GM12878 (cell line): ENCODE measurements at regions not wholly inside any gene's neighbourhood (a gene's known extent, or its start where the extent isn't known, plus 50 kb on each side); places are given as distances from the start of the nearest gene placed in this dataset.

Experiments used
- ATAC-seq: fragments of 200-7000 bp; cut with Tn5 transposase; 3 replicates; pipeline ENCODE4 v1.9.1; 2020; ENCODE audit warnings: mild to moderate bottlenecking, moderate library complexity
- BruUV-seq: library from RNA; stranded (reverse); fragments of 400-500 nt; replicated peaks from 2 replicates; lab custom pipeline; 2021; lab: Mats Ljungman, UMichigan
- CTCF ChIA-PET: fragments of 300-600 bp; sonication (Branson Sonifier 250); formaldehyde crosslinking; extraction: SDS; loops from one replicate; lab custom pipeline; 2021; ENCODE audit warnings: inconsistent platforms; lab: Yijun Ruan, JAX
- POLR2A ChIA-PET: fragments of 350-600 bp; formaldehyde crosslinking; extraction: SDS; loops from one replicate; lab custom pipeline; 2021; ENCODE audit warnings: inconsistent platforms; lab: Charles Lee
- RAD21 ChIA-PET: fragments of 300-600 bp; sonication (Branson Sonifier 250); formaldehyde crosslinking; loops from one replicate; lab custom pipeline; 2023; ENCODE audit warnings: antibody characterized with exemption; ENCODE audit not compliant: unreplicated experiment; lab: Charles Lee
- SMC1A ChIA-PET: fragments of 300-600 bp; sonication (Branson Sonifier 250); formaldehyde crosslinking; loops from one replicate; lab custom pipeline; 2023; ENCODE audit not compliant: unreplicated experiment, uncharacterized antibody; lab: Charles Lee
- DNase-seq: peaks from one replicate; pipeline ENCODE4 v3.0.0-alpha.2; 2011; ENCODE audit warnings: low read depth, low spot score
- FAIRE-seq: peaks from 3 replicates; lab custom pipeline; 2011; peaks lifted over from hg19 to GRCh38; lab: Jason Lieb, UNC
- H2AFZ ChIP-seq: 2 replicates; pipeline ENCODE4 v1.6.0; 2011; ENCODE audit warnings: low read depth, low read length, control low read depth; ENCODE audit not compliant: control insufficient read depth
- H3K27ac ChIP-seq: 2 replicates; pipeline ENCODE4 v1.5.1; 2011; ENCODE audit warnings: control low read depth; ENCODE audit not compliant: control insufficient read depth, insufficient read depth
- H3K27me3 ChIP-seq, 2 experiments: replicated peaks in 1 of 2; 2 replicates each; pipeline versions ENCODE4 v1.6.0 to v1.6.1; 2011; ENCODE audit warnings: low read length in 1 of 2; ENCODE audit not compliant: control insufficient read depth in 2 of 2, insufficient read depth in 2 of 2
- H3K36me3 ChIP-seq, 2 experiments: 2 replicates each; pipeline ENCODE4 v1.5.1; 2011; ENCODE audit warnings: low read length in 1 of 2; ENCODE audit not compliant: control insufficient read depth in 2 of 2, insufficient read depth in 2 of 2
- H3K4me1 ChIP-seq: 2 replicates; pipeline ENCODE4 v1.6.1; 2011; ENCODE audit warnings: mild to moderate bottlenecking, low read length, moderate library complexity, mixed read lengths; ENCODE audit not compliant: control insufficient read depth, insufficient read depth
- H3K4me2 ChIP-seq: 2 replicates; pipeline ENCODE4 v1.6.0; 2011; ENCODE audit warnings: control low read depth; ENCODE audit not compliant: control insufficient read depth, insufficient read depth
- H3K4me3 ChIP-seq: fragments of 200-600 bp; sonication (generic); 2 replicates; pipeline ENCODE4 v1.5.1; 2016
- H3K79me2 ChIP-seq: 2 replicates; pipeline ENCODE4 v1.6.0; 2011; ENCODE audit warnings: low read length; ENCODE audit not compliant: control insufficient read depth, insufficient read depth
- H3K9ac ChIP-seq: 2 replicates; pipeline ENCODE4 v1.8.0; 2011; ENCODE audit warnings: low read length, control low read depth, mixed read lengths; ENCODE audit not compliant: control insufficient read depth, insufficient read depth
- H3K9me3 ChIP-seq: replicated peaks from 3 replicates; pipeline ENCODE4 v1.5.1; 2011; ENCODE audit warnings: mild to moderate bottlenecking, low read length; ENCODE audit not compliant: control insufficient read depth, insufficient read depth
- H4K20me1 ChIP-seq: 2 replicates; pipeline ENCODE4 v1.6.0; 2011; ENCODE audit not compliant: control insufficient read depth, insufficient read depth
- ATF3 ChIP-seq: IDR thresholded peaks from 2 replicates; pipeline ENCODE4 v1.6.1; 2011; ENCODE audit warnings: low read depth, mild to moderate bottlenecking, low read length, moderate library complexity, borderline replicate concordance; ENCODE audit errors: extremely low read depth
- CBFB ChIP-seq: IDR thresholded peaks from 2 replicates; pipeline ENCODE4 v1.6.1; 2016; ENCODE audit warnings: antibody characterized with exemption, low read depth
- CBX5 ChIP-seq: sonication (generic); IDR thresholded peaks from 2 replicates; pipeline ENCODE4 v1.6.1; 2016; ENCODE audit warnings: low read depth, moderate library complexity, mild to moderate bottlenecking, inconsistent platforms
- E2F4 ChIP-seq: IDR thresholded peaks from 2 replicates; pipeline ENCODE4 v1.6.1; 2012; ENCODE audit warnings: low read depth, low read length, improper control_type of control experiment
- KDM1A ChIP-seq: fragments of 200-600 bp; sonication (generic); IDR thresholded peaks from 2 replicates; pipeline ENCODE4 v1.6.1; 2016; ENCODE audit warnings: borderline replicate concordance
- RAD21 ChIP-seq: IDR thresholded peaks from 2 replicates; pipeline ENCODE4 v1.6.1; 2011; ENCODE audit warnings: mild to moderate bottlenecking, low read depth, low read length, moderate library complexity; ENCODE audit not compliant: insufficient read depth
- SMC3 ChIP-seq: IDR thresholded peaks from 2 replicates; pipeline ENCODE4 v1.6.1; 2011; ENCODE audit warnings: low read length, improper control_type of control experiment, borderline replicate concordance
- TCF12 ChIP-seq: IDR thresholded peaks from 2 replicates; pipeline ENCODE4 v1.6.1; 2011; ENCODE audit warnings: low read depth, mild to moderate bottlenecking, low read length
- TCF7 ChIP-seq: IDR thresholded peaks from 2 replicates; pipeline ENCODE4 v1.6.1; 2014; ENCODE audit warnings: antibody characterized with exemption, borderline replicate concordance
- ZBTB40 ChIP-seq: fragments of 450-650 bp; IDR thresholded peaks from 2 replicates; pipeline ENCODE4 v1.6.1; 2016; ENCODE audit warnings: mild to moderate bottlenecking, moderate library complexity, borderline replicate concordance
- ZNF207 ChIP-seq: fragments of 450-650 bp; IDR thresholded peaks from 2 replicates; pipeline ENCODE4 v1.6.1; 2014; ENCODE audit warnings: antibody characterized with exemption, mild to moderate bottlenecking, borderline replicate concordance
- ZNF217 ChIP-seq: fragments of 450-650 bp; IDR thresholded peaks from 2 replicates; pipeline ENCODE4 v1.6.1; 2017; ENCODE audit warnings: antibody characterized with exemption, mild to moderate bottlenecking
- ZNF274 ChIP-seq: IDR thresholded peaks from one replicate; pipeline ENCODE4 v1.8.0; 2011; ENCODE audit not compliant: insufficient read length, insufficient read depth
- ZNF622 ChIP-seq: fragments of 450-650 bp; IDR thresholded peaks from 2 replicates; pipeline ENCODE4 v1.6.1; 2017; ENCODE audit warnings: mild to moderate bottlenecking, inconsistent platforms
- WGBS: methylation state at CpG from one replicate; pipeline ENCODE4 v1.1.6; 2016; ENCODE audit warnings: low lambda C conversion rate; ENCODE audit not compliant: insufficient replicate concordance, insufficient coverage; ENCODE audit errors: missing lambda C conversion rate; 5-methylcytosine and 5-hydroxymethylcytosine counted together
- in situ Hi-C: fragments of 300-500 bp; cut with MboI; formaldehyde crosslinking; loops from 9 replicates; pipeline ENCODE4 v1.14.3; 2018; ENCODE audit warnings: mixed read lengths
- intact Hi-C: fragments of 100-400 bp; cut with micrococcal nuclease; formaldehyde crosslinking; loops from one replicate; pipeline ENCODE4 v1.14.2; 2022; ENCODE audit not compliant: unreplicated experiment

GRCh38 chr9:105932276-105932675, 237.9 kb downstream of the TMEM38B start:
- H3K27ac ChIP-seq: no peak overlapping the region
- no peaks in the 10 kb centered on the region for H3K79me2 ChIP-seq
- ChIA-PET SMC1A (interaction anchor here (1.0 kb wide), 2 partner anchors 10 to 35 kb away, joined by 3 read pairs; no protein-coding TSS in a partner anchor), RAD21 (no interaction called here), POLR2A (no interaction called here), CTCF (interaction anchor here (1.3 kb wide), 1 partner anchor 13 kb away, joined by 4 read pairs; no protein-coding TSS in a partner anchor)
- no peak overlapping the region for H3K9ac ChIP-seq
- H3K4me1 ChIP-seq: no peaks in the 10 kb centered on the region
- in situ Hi-C loops: no loop called here
- no peaks in the 10 kb centered on the region for H3K27me3 ChIP-seq
- ATAC-seq: no peak
- no peak for DNase-seq
- no TSS peak for BruUV-seq
- H3K36me3 ChIP-seq: no peaks in the 10 kb centered on the region
- no peaks in the 10 kb centered on the region for H3K9me3 ChIP-seq
- intact Hi-C loops: no loop called here
- no peak overlapping the region for H2AFZ ChIP-seq
- TF ChIP-seq ZNF217: no peak
- TF ChIP-seq KDM1A: no peak
- no peak for TF ChIP-seq RAD21
- no peak for FAIRE-seq
- no peak overlapping the region for H3K4me2 ChIP-seq
- no peaks in the 10 kb centered on the region for H4K20me1 ChIP-seq
- H3K4me3 ChIP-seq: no peak overlapping the region

- WGBS: 31% methylated on average over 2 of the region's 2 CpGs
- FAIRE-seq: no peak
- POLR2A ChIA-PET: no interaction called here
- TF ChIP-seq TCF7 (no peak), SMC3 (no peak), ATF3 (no peak), CBX5 (no peak), ZBTB40 (no peak), TCF12 (no peak), CBFB (no peak), ZNF274 (no peak), ZNF622 (no peak), E2F4 (no peak), ZNF207 (no peak)
Observed at GRCh38 chr9:105950448-105950847, 256.1 kb downstream of the TMEM38B start.

More at GRCh38 chr9:105950448-105950847, 256.1 kb downstream of the TMEM38B start:
- no peak overlapping the region for H3K9ac ChIP-seq
- ATAC-seq (0 out of 3 replicates have a peak, but pooled peaks have one; percentile 16), DNase-seq (no peak)
- no TSS peak for BruUV-seq
- CTCF ChIA-PET: no interaction called here
- in situ Hi-C loops (no loop called here), intact Hi-C loops (no loop called here)
- H3K4me1 ChIP-seq: no peaks in the 10 kb centered on the region
- H3K27ac ChIP-seq: no peak overlapping the region
- no peak overlapping the region for H2AFZ ChIP-seq
- H3K9me3 ChIP-seq: no peaks in the 10 kb centered on the region
- no peaks in the 10 kb centered on the region for H3K27me3 ChIP-seq
- RAD21 ChIA-PET: no interaction called here
- no peak overlapping the region for H3K4me3 ChIP-seq
- SMC1A ChIA-PET: no interaction called here
- no peaks in the 10 kb centered on the region for H3K79me2 ChIP-seq
- no peaks in the 10 kb centered on the region for H3K36me3 ChIP-seq
- no peak overlapping the region for H3K4me2 ChIP-seq
- no peaks in the 10 kb centered on the region for H4K20me1 ChIP-seq
